ENCODE measurements at regions not wholly inside any gene's neighbourhood (a gene's known extent, or its start where the extent isn't known, plus 50 kb on each side); places are given as distances from the start of the nearest gene placed in this dataset.

- 72% methylated on average over 2 of the region's 2 CpGs for WGBS, 2 donors
- Histone ChIP-seq H3K27ac (no peak overlapping the region), H3K4me1 (no peaks in the 10 kb centered on the region), H3K36me3 (no peaks in the 10 kb centered on the region), H3K4me3 (no peak overlapping the region), H3K27me3 (no peaks in the 10 kb centered on the region), H3K9me3 (no peaks in the 10 kb centered on the region)
- TF ChIP-seq POLR2A (IDR thresholded peaks at IDR 0.05) (no peak), CTCF (IDR thresholded peaks at IDR 0.05) (no peak)
- DNase-seq = no peak
- intact Hi-C loops (cut with DNase I) = no loop called here
Measured at GRCh38 chr4:62161446-62161845, 961.3 kb downstream of the ADGRL3 start.

GRCh38 chr4:62159876-62160275 is 959.8 kb downstream of the ADGRL3 start:
- Histone ChIP-seq H3K36me3 (no peaks in the 10 kb centered on the region), H3K9me3 (no peaks in the 10 kb centered on the region), H3K27me3 (no peaks in the 10 kb centered on the region), H3K27ac (no peak overlapping the region), H3K4me3 (no peak overlapping the region), H3K4me1 (no peaks in the 10 kb centered on the region)
- 80 to 87% methylated on average over 4 of the region's 4 CpGs for WGBS, 2 donors
- DNase-seq = no peak
- intact Hi-C loops (cut with DNase I) = no loop called here
- TF ChIP-seq POLR2A (IDR thresholded peaks at IDR 0.05) = no peak
- TF ChIP-seq CTCF (IDR thresholded peaks at IDR 0.05) = no peak

GRCh38 chr4:62159306-62159705 is 959.2 kb downstream of the ADGRL3 start:
- WGBS, 2 donors = 9 to 26% methylated on average over 1 of the region's 1 CpG
- H3K4me1 ChIP-seq = no peaks in the 10 kb centered on the region
- no peak overlapping the region for H3K4me3 ChIP-seq
- no peaks in the 10 kb centered on the region for H3K36me3 ChIP-seq
- no peak overlapping the region for H3K27ac ChIP-seq
- no peaks in the 10 kb centered on the region for H3K9me3 ChIP-seq
- H3K27me3 ChIP-seq = no peaks in the 10 kb centered on the region
- intact Hi-C loops (cut with DNase I) = no loop called here
- DNase-seq = no peak
- TF ChIP-seq POLR2A (IDR thresholded peaks at IDR 0.05) = no peak
- no peak for TF ChIP-seq CTCF (IDR thresholded peaks at IDR 0.05)

- no peak overlapping the region for H3K27ac ChIP-seq
- intact Hi-C loops (cut with DNase I) = no loop called here
- no peaks in the 10 kb centered on the region for H3K27me3 ChIP-seq
- DNase-seq = no peak
- 60 to 81% methylated on average over 1 of the region's 1 CpG for WGBS, 2 donors
- no peak overlapping the region for H3K4me3 ChIP-seq
- TF ChIP-seq CTCF (IDR thresholded peaks at IDR 0.05) (no peak), POLR2A (IDR thresholded peaks at IDR 0.05) (no peak)
- no peaks in the 10 kb centered on the region for H3K36me3 ChIP-seq
- no peaks in the 10 kb centered on the region for H3K4me1 ChIP-seq
- H3K9me3 ChIP-seq = no peaks in the 10 kb centered on the region
Measured at GRCh38 chr4:62156205-62156604, 956.1 kb downstream of the ADGRL3 start.

GRCh38 chr4:62145276-62145675 is 945.1 kb downstream of the ADGRL3 start:
- Histone ChIP-seq H3K27ac (no peak overlapping the region), H3K4me3 (no peak overlapping the region), H3K27me3 (no peaks in the 10 kb centered on the region), H3K9me3 (no peaks in the 10 kb centered on the region), H3K36me3 (no peaks in the 10 kb centered on the region), H3K4me1 (no peaks in the 10 kb centered on the region)
- TF ChIP-seq POLR2A (IDR thresholded peaks at IDR 0.05) = no peak
- no peak for TF ChIP-seq CTCF (IDR thresholded peaks at IDR 0.05)
- intact Hi-C loops (cut with DNase I) = no loop called here
- no peak for DNase-seq
- 64% methylated on average over 2 of the region's 2 CpGs; no CpG with 5 or more reads in 1 of the 2 donors for WGBS, 2 donors

Measured in esophagus squamous epithelium (tissue), 5 donors.